NCI-H1105 (cell line): ENCODE measurements at regions not wholly inside any gene's neighbourhood (a gene's known extent, or its start where the extent isn't known, plus 50 kb on each side); places are given as distances from the start of the nearest gene placed in this dataset.
A peak's percentile ranks its signal among the peaks of the same experiment; 100 is the strongest.

Source experiments
- DNase-seq: peaks from one replicate; lab custom pipeline; 2025; lab: John Stamatoyannopoulos, UW

DNA sequence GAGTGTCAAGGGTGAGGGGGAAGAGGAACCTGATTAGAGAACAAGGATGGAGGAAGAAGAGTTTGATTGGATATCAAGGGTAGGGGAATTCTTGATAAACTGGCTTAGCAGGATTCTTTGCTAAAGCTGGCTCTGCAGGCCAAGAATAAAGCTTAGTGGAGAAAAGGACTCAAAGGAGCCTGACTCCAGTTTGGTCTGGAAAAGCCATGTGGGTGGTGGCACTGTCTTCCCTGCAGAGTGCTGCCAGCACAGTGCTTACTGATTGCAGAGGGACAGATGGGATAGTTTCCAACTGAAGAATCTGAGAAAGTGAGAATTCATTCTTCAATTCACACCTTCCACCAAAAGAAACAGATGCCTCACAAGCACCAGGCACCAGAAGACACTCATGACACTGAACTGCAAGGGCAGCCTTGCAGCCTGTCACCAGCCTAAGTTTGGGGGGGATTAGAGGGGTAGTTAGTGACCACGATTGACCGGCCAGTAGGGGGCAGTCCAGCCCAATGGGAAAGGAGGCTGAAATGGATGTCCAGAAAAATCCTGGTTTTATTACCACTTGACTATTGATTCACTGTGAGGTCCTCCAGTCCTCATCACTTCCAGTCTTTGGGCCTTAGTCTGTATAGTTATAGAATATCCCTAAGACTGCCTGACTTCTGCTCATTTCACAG, 334.5 kb downstream of the SMAD2 start:
- peak; percentile 42 for DNase-seq

GRCh38 chr18:47594621-47595086, 335.8 kb downstream of the SMAD2 start:
- DNase-seq, result peak; percentile 95

- peak; percentile 95 for DNase-seq
These were observed 336.6 kb downstream of the SMAD2 start for GRCh38 chr18:47593744-47594472.

- no peak for DNase-seq
These were observed 339.0 kb downstream of the SMAD2 start for GRCh38 chr18:47591429-47591828.

DNA sequence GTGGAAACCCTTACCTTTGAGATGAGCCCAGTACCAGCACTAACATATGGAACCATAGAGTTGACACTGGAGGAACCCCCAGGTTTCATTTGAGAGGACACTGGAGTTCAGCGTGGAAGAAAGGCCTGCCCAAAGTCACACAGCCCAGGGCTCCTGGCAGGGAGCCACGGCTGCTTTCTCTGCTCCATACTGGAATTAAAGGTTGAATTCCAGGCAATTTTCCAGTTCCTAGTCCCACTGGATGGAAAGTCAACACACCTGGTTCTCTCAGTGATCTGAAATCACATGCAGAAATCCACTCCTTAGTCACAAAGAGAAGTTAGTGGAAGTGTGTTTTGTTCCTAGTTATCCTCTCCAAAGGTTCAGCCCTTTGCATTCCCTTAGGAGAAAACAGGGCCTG, 336.1 kb upstream of the SKOR2 start:
- DNase-seq, result no peak

DNA sequence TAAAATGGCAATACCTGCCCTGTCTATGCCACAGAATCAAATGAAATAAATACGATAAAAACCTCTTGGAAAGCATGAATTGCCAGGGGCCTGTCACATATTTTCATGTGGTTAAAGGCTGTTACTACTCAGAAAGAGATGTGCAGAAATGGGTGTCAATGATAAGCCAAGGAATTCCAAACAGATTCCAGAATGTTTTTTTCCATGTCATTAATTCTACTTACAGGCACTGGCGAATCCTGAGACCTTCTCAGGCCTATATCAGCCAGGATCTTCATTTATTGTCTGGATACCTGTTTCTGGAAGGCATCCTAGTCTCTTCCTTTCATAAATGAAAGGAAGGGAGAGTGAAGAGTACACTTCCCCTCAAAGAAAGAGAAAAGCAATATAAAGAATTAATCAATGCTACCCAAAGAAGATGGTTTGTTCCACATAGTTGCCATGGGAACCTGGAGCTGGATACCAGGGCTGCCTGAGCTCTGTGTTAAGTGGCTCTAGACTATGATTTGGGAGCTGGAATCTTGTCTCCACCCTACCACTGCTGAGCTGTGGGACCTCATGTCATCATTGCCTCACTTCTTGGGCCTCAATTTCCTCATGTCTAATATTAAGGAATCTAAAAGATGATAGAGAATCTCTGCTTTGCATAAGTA, 335.1 kb upstream of the SKOR2 start:
- no peak for DNase-seq

DNA sequence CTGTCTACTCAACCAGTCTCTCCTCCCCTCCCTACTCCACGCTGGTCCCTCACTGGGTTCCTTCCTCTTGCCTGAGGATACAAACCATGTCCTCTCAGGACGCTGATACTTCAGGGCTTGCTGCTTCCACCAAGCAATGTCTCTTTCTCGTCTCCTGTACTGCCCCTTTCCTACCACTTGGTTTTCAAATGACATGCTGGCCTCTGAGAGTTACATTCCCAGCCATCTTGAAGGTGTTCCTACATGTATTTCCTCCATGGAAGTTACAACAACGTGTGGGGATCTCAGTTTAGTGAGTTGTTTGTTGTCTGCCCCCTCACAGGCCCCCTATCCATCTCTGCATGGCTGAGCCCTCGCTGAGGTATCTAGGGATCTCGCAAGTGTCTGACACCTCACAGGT, 334.5 kb upstream of the SKOR2 start:
- no peak for DNase-seq

GRCh38 chr18:47585136-47585535, 333.7 kb upstream of the SKOR2 start:
- DNase-seq, result no peak

DNA sequence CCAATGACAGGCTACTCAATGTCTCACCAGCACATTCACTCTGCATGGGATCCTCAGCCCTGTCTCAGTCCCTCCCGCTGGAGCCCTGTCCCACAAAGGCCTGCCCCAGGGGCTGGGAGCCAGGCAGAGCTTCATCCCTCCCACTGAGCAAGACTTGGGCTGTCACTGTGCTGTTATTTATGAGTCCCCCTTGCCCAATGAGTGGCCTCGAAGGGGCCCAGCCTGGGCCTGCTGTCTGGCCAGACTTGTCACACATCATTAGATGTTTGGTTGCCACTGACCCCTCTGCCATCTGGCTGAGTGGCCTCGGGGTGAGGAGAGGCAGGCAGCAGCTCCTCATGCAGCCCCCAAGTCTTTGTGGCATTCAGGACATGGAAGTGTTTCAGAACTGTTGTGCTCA, 330.6 kb upstream of the SKOR2 start:
- DNase-seq, result no peak

DNA sequence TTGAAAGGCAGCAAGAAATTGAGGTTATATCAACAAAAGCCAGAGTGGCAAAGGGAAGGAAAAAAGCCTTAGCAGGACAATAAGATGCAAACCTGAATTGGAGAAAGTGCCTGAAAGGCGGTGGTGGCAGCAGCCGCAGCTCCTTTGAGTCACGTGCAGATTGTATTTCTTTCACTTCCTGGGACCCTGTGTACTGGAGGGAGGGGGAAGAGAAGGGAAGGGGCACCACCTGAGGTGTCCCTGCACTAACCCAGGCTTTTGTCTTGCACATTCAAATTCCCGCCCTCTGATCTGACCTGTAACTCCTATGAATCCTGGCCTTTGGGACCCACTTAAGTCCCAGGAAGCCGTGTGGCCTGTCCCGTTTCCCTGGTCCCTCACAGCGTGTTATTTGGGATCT, 326.1 kb upstream of the SKOR2 start:
- DNase-seq, result no peak

DNA sequence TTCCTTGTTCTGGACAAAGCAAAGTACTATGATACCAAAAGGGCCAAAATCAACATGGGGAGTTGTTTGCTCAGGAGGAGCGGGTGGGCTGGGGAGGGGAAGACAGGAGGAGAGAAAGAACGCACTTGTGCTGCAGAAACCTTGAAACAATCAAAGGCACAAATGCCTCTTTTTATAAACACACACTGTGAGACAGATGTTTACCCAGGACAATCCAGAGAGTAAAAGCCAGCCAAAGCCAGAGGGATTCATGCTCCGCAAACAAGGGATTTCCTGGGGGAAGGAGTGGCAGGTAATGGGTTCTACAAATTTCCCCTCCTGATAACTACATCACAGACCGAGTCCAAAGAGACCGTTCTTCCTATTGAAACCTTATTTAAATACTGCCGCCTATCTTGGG, 323.5 kb upstream of the SKOR2 start:
- no peak for DNase-seq

GRCh38 chr18:47571957-47572356, 320.5 kb upstream of the SKOR2 start:
- no peak for DNase-seq

DNA sequence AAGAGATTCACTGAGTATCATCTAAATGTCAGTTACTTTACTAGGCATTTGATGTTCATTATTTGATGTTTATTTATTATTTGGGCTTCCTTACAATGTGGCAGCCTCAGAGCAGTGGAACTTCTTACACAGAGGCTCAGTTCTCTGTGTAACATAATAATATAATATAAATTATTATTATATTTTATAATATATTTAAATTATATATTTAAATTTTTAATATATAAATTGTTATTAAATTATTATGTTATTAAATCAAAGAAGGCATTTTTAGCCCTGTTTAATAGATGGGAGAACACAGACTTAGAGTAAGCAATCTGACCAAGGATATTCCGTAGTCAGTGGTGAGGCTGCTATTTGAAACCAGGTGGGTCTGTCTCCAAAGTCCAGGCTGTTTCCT, 315.3 kb upstream of the SKOR2 start:
- no peak for DNase-seq

DNA sequence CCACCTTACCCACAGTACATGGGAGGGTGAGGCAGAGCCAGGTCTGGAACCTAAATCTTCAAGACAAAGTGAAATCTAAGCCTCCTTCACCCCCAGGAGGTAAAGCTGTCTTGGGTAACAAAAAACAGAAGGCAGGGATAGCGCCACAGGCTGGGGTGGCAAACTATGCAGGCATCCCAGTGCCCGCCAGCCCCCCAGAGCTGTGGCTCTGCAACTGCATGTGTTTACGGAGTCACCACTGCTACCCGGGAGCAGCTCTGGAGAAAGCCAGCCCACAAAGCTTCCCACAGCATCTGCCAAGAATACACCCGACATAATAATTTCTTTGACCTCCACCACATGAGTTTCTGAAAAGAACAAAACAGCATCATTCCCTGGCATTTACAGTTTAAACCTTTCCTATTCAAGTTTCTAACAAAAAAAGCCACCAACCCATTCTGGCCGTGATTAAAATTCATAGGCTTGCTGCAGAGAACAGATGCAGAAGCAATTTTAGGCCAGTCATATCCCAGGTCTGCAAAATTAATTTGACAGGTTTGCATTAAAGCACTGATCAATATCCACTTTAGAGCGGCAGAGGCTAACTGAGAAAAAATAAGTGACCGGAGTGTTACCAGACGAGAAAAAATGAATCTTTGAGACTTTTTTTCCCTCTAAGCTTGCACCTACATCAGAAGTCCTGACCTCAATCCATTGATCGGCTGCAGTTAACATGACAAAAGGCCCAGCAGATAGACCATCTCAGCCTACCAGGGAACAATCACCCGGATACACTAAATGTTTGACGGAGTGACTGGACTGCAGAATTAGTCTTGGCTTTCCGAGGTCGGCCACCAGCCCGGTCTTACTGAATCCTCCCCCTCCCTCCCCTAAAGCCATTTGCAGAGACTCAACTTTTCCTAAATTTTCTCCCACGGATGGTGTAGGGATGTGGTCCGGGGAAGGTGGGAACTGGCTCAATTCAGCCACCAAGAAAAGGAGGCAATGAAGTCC, 309.6 kb upstream of the SKOR2 start:
- DNase-seq, result no peak

DNA sequence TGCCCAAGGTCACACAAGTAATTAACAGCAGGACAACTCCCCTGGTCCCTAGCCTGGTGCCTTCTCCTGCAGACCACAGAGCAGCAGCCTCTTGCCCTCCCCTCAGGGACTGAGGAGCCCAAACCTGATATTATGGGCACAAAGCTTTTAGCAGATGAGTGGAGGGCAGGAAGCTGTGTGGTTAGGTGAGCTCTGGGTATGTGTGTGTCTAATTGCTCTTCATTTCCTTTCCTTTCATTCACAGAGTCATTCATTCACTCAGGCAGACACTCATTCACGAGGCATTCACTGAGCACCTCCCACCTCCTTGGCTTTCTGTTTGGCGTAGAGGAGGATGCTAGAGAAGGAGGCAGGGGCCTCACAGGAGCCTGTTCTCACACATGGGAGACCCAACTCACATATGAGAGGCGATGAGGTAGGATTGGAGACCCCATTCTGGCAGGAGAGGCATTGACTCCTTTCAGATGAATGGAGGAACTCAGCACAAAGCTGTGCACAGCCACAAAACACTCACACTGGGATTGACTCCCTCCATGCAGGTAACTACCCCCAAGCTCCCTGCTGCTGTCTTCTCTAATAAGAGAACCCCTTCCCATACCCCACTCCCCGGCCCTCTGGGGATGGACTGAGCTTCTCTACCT, 306.8 kb upstream of the SKOR2 start:
- no peak for DNase-seq

DNA sequence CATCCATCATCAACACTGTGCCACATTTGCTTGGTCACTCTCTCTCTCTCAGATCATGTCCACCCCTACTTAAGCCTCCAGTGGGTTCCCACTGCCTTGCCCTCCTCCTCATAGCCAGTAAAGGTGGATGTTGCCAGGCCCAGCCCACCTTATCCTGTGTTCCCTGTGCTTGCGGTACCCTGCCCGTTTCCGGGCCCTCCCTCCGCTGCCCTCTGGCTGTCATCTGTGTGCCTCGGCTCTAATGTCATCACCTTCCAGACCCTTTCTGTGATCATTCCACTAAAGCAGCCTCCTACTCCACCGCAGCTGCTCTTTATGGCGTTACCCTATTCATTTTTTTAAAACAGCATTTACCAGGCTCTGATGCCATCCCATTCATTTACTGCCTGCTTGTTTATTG, 305.7 kb upstream of the SKOR2 start:
- no peak for DNase-seq

DNA sequence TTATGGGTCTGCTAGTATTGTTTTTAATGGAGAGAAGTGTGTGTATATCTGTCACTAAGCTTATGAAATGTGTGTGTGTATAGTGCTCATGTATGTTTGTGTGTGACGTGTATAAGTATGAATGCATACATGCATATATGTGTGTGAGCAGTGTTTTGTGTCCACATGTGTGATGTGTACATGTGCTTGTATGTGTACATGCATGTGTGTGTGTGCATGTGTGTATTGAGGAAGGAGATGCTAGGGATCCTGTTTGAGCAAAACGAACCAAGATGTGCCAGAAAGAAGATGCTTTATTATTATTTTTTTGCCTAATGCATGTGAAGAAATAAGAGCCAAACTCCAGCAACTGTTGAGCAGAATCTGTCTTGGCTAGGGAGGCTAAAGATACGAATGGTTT, 301.3 kb upstream of the SKOR2 start:
- no peak for DNase-seq

DNA sequence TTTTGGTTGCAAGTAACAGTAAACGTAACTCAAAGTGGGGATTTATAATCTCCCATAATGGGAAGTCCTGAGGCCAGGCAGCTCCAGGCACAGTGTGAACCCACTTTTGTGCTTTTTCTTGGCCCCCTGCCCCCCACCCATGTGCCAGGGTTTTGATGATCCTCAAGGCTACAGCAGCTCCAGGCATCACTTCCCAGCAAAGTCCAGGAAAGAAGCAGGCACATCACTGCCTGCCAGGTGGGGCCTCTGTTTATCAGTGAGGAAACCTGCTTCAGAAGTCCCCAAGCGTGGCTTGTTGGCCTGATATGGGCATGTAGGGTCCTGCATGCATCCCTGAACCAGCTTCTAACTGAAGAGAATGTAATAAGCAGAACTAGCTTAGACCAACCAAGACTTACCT, 299.2 kb upstream of the SKOR2 start:
- no peak for DNase-seq

DNA sequence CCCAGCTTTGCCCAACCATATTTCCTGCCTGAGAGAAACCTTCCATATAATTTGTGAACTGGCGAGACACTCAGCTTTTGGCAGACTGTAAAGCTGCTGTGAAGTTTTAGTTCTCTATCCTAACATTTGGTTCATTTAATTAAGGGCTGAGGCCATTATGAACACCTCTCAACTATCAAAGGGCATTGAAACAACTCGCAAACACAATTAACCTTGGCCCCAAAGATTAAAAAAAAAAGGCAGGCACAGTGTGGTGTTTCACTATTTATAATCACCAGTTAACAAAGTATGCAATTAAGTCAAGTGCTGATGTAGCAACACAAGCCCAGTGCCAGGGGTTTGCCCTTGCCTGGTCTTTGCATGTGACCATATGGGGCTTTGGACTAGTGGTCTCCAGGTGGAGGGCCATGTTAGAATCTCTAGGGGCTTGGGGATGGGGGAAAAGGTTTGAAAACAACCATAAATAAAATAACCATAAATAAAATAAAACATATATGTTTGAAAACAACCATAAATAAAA, 297.6 kb upstream of the SKOR2 start:
- peak; percentile 84 for DNase-seq

GRCh38 chr18:47547539-47548202, 296.2 kb upstream of the SKOR2 start:
- DNase-seq, result no peak

DNA sequence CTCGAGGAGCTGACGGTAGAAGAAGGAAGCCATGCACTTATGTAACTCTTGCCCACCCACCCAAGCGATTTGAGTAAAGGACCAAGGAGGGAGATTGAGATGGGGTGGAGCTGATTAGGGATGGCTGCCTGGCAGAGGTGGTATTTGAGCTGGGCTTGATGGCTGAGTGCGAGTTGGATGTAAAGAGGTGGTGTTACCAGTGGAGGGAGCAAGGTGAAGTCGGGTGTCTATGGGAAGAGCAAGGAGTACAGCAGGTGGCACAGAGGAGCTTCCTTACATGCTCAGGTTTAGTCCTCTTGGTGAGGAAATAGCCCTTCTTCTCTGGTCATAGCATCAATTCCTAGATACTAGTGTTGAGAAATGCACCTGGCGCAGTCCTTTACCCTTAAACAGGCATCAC, 294.2 kb upstream of the SKOR2 start:
- DNase-seq, result no peak
